C4-2B (cell line): ENCODE measurements at regions not wholly inside any gene's neighbourhood (a gene's known extent, or its start where the extent isn't known, plus 50 kb on each side); places are given as distances from the start of the nearest gene placed in this dataset.
"Not testable (repeated sequence)": the region's sequence is repeated elsewhere in the genome, so short reads cannot be mapped to it uniquely, and the experiment has no call there.

ENCODE experiments used
- H3K27ac ChIP-seq: fragments of 450-650 bp; 2 replicates; pipeline ENCODE4 v1.5.1; 2017
- CTCF ChIP-seq: fragments of 450-650 bp; conservative IDR thresholded peaks from 2 replicates; pipeline ENCODE4 v1.5.1; 2017; ENCODE audit warnings: mild to moderate bottlenecking
- ZFX ChIP-seq: fragments of 450-650 bp; IDR thresholded peaks from 2 replicates; pipeline ENCODE4 v1.6.1; 2017

- H3K27ac ChIP-seq, result not testable (repeated sequence)
Observed at GRCh38 chr4:118574251-118574913, 110.8 kb upstream of the METTL14 start.

GRCh38 chr4:118575057-118575456 lies 110.1 kb upstream of the METTL14 start:
- not testable (repeated sequence) for H3K27ac ChIP-seq

- H3K27ac ChIP-seq, result not testable (repeated sequence)
Observed at GRCh38 chr4:118575726-118576125, 109.5 kb upstream of the METTL14 start.

- H3K27ac ChIP-seq, result not testable (repeated sequence)
Observed at GRCh38 chr4:118576709-118577219, 108.4 kb upstream of the METTL14 start.

GRCh38 chr4:118585015-118585414 lies 100.2 kb upstream of the METTL14 start:
- TF ChIP-seq ZFX (no peak), CTCF (no peak)
- H3K27ac ChIP-seq, result peak overlapping the region; percentile 51

- TF ChIP-seq CTCF (no peak), ZFX (no peak)
- H3K27ac ChIP-seq, result peak overlapping the region; percentile 51; the same call in 1 of the 2 replicates
Observed at GRCh38 chr4:118586357-118586790, 98.8 kb upstream of the METTL14 start.

- H3K27ac ChIP-seq, result no peak overlapping the region
- no peak for TF ChIP-seq ZFX
- no peak for TF ChIP-seq CTCF
Observed at GRCh38 chr4:118587116-118587831, 97.9 kb upstream of the METTL14 start.

GRCh38 chr4:118587946-118588345 lies 97.2 kb upstream of the METTL14 start:
- H3K27ac ChIP-seq, result no peak overlapping the region

GRCh38 chr4:118589471-118590055 lies 95.6 kb upstream of the METTL14 start:
- no peak overlapping the region for H3K27ac ChIP-seq
- TF ChIP-seq CTCF, result no peak
- TF ChIP-seq ZFX, result no peak

More at GRCh38 chr4:118587946-118588345, 97.2 kb upstream of the METTL14 start:
- TF ChIP-seq CTCF (no peak), ZFX (no peak)
